NCI-H128 (cell line): ENCODE measurements at regions not wholly inside any gene's neighbourhood (a gene's known extent, or its start where the extent isn't known, plus 50 kb on each side); places are given as distances from the start of the nearest gene placed in this dataset.
A peak's percentile ranks its signal among the peaks of the same experiment; 100 is the strongest.

ENCODE experiments used
- DNase-seq: peaks from one replicate; lab custom pipeline; 2025; ENCODE audit not compliant: unreplicated experiment; lab: John Stamatoyannopoulos, UW

- DNase-seq: no peak
Measured at GRCh38 chr9:13424204-13424603, 144.7 kb upstream of the MPDZ start.

GRCh38 chr9:13414349-13414748 is 134.9 kb upstream of the MPDZ start:
- DNase-seq: no peak

- no peak for DNase-seq
Measured at GRCh38 chr9:13412331-13412730, 132.8 kb upstream of the MPDZ start.

GRCh38 chr9:13411791-13412190 is 132.3 kb upstream of the MPDZ start:
- DNase-seq: no peak

GRCh38 chr9:13410566-13411031 is 131.1 kb upstream of the MPDZ start:
- DNase-seq: no peak

GRCh38 chr9:13397661-13398060 is 118.2 kb upstream of the MPDZ start:
- DNase-seq: no peak

GRCh38 chr9:13397220-13397619 is 117.7 kb upstream of the MPDZ start:
- no peak for DNase-seq

GRCh38 chr9:13396418-13396817 is 116.9 kb upstream of the MPDZ start:
- DNase-seq: no peak

- no peak for DNase-seq
Measured at GRCh38 chr9:13395156-13395555, 115.7 kb upstream of the MPDZ start.

GRCh38 chr9:13388157-13388556 is 108.7 kb upstream of the MPDZ start:
- DNase-seq: no peak

GRCh38 chr9:13387734-13388067 is 108.2 kb upstream of the MPDZ start:
- DNase-seq: no peak

GRCh38 chr9:13386935-13387733 is 107.6 kb upstream of the MPDZ start:
- no peak for DNase-seq

GRCh38 chr9:13386316-13386715 is 106.8 kb upstream of the MPDZ start:
- no peak for DNase-seq

GRCh38 chr9:13383855-13384254 is 104.4 kb upstream of the MPDZ start:
- DNase-seq: no peak

- no peak for DNase-seq
Measured at GRCh38 chr9:13383216-13383615, 103.7 kb upstream of the MPDZ start.

- no peak for DNase-seq
Measured at GRCh38 chr9:13382595-13382994, 103.1 kb upstream of the MPDZ start.

- DNase-seq: no peak
Measured at GRCh38 chr9:13380903-13381302, 101.4 kb upstream of the MPDZ start.

GRCh38 chr9:13378154-13378553 is 98.7 kb upstream of the MPDZ start:
- no peak for DNase-seq

GRCh38 chr9:13377171-13377925 is 97.9 kb upstream of the MPDZ start:
- no peak for DNase-seq

- no peak for DNase-seq
Measured at GRCh38 chr9:13372510-13372909, 93.0 kb upstream of the MPDZ start.

GRCh38 chr9:13369431-13369830 is 89.9 kb upstream of the MPDZ start:
- peak; percentile 16 for DNase-seq

GRCh38 chr9:13367784-13368183 is 88.3 kb upstream of the MPDZ start:
- DNase-seq: no peak
